HepG2 (cell line): ENCODE measurements at regions not wholly inside any gene's neighbourhood (a gene's known extent, or its start where the extent isn't known, plus 50 kb on each side); places are given as distances from the start of the nearest gene placed in this dataset.

ENCODE experiments used
- ATAC-seq: fragments of 200-7000 bp; cut with Tn5 transposase; 3 replicates; pipeline ENCODE4 v1.9.1; 2020; ENCODE audit warnings: mild to moderate bottlenecking, moderate library complexity
- BruUV-seq: library from RNA; stranded (reverse); fragments of 400-500 nt; replicated peaks from 2 replicates; lab custom pipeline; 2021; lab: Mats Ljungman, UMichigan
- CTCF ChIA-PET: fragments of 300-600 bp; formaldehyde crosslinking; extraction: SDS; loops from one replicate; lab custom pipeline; 2021; ENCODE audit warnings: low total read pairs, inconsistent platforms, low intra/inter-chr PET ratio; lab: Yijun Ruan, JAX
- POLR2A ChIA-PET: fragments of 350-600 bp; sonication (Branson Sonifier 250); formaldehyde crosslinking; loops from one replicate; lab custom pipeline; 2020; ENCODE audit warnings: antibody characterized with exemption, inconsistent platforms; lab: Yijun Ruan, JAX
- DNase-seq: peaks from one replicate; pipeline ENCODE4 v3.0.0-alpha.2; 2015; ENCODE audit warnings: low spot score
- FAIRE-seq: peaks from 3 replicates; lab custom pipeline; 2011; peaks lifted over from hg19 to GRCh38; lab: Jason Lieb, UNC
- H2AFZ ChIP-seq: one replicate; pipeline ENCODE4 v1.6.1; 2011; ENCODE audit warnings: low read length, inconsistent platforms
- H3K27ac ChIP-seq: fragments of 300-600 bp; 3 replicates; pipeline ENCODE4 v1.8.0; 2011; ENCODE audit warnings: mixed run types, mild to moderate bottlenecking, mixed read lengths, low read length, inconsistent platforms; ENCODE audit not compliant: insufficient read depth; ENCODE audit errors: extremely low read length
- H3K27me3 ChIP-seq, 2 experiments: fragments of 200-600 bp in 1 of 2; 2 replicates in 1 of 2; 3 replicates in 1 of 2; pipeline versions ENCODE4 v1.6.0 to v1.8.0; 2011; ENCODE audit warnings: low read length in 2 of 2, mild to moderate bottlenecking in 2 of 2, moderate library complexity in 2 of 2, inconsistent platforms in 1 of 2; ENCODE audit not compliant: insufficient read depth in 2 of 2, control insufficient read depth in 1 of 2
- H3K36me3 ChIP-seq, 2 experiments: fragments of 200-600 bp in 1 of 2; replicated peaks in 1 of 2; 2 replicates in 1 of 2; 3 replicates in 1 of 2; pipeline versions ENCODE4 v1.5.1 to v1.8.0; 2011; ENCODE audit warnings: low read length in 2 of 2, inconsistent platforms in 1 of 2; ENCODE audit not compliant: insufficient read depth in 2 of 2, control insufficient read depth in 1 of 2
- H3K4me1 ChIP-seq: 2 replicates; pipeline ENCODE4 v1.5.1; 2012; ENCODE audit warnings: low read length, inconsistent platforms; ENCODE audit not compliant: insufficient read depth
- H3K4me2 ChIP-seq: 2 replicates; pipeline ENCODE4 v1.6.0; 2011; ENCODE audit warnings: low read depth, low read length, inconsistent platforms
- H3K4me3 ChIP-seq, 3 experiments: fragments of 200-600 bp in 1 of 3; sonication (generic), shearing (Covaris generic) in 1 of 3; replicated peaks in 1 of 3; 2 replicates each; pipeline ENCODE4 v1.5.1; 2011 to 2016; ENCODE audit warnings: low read length in 3 of 3, inconsistent platforms in 2 of 3, low read depth in 2 of 3, mild to moderate bottlenecking in 2 of 3, control low read depth in 1 of 3, mixed read lengths in 1 of 3; ENCODE audit not compliant: insufficient read depth in 1 of 3
- H3K79me2 ChIP-seq: one replicate; pipeline ENCODE4 v1.6.1; 2011; ENCODE audit warnings: low read length, inconsistent platforms; ENCODE audit not compliant: insufficient read depth
- H3K9ac ChIP-seq: 2 replicates; pipeline ENCODE4 v1.6.0; 2011; ENCODE audit warnings: mild to moderate bottlenecking, low read depth, low read length, inconsistent platforms; ENCODE audit not compliant: insufficient read depth
- H3K9me3 ChIP-seq: 2 replicates; pipeline ENCODE4 v1.5.1; 2012; ENCODE audit warnings: mild to moderate bottlenecking, low read length
- H4K20me1 ChIP-seq: 2 replicates; pipeline ENCODE4 v1.6.0; 2011; ENCODE audit warnings: inconsistent platforms, mild to moderate bottlenecking, low read length, moderate library complexity; ENCODE audit not compliant: insufficient read depth
- ARHGAP35 ChIP-seq: sonication (generic); formaldehyde crosslinking; IDR thresholded peaks from 2 replicates; pipeline ENCODE4 v1.9.0; 2022; ENCODE audit warnings: mild to moderate bottlenecking, inconsistent platforms, moderate library complexity, missing genetic modification reagents, borderline replicate concordance
- FOXA3 ChIP-seq: IDR thresholded peaks from 2 replicates; pipeline ENCODE4 v1.6.1; 2016; ENCODE audit warnings: missing genetic modification reagents, missing compliant biosample characterization
- HMGA1 ChIP-seq: sonication (generic); formaldehyde crosslinking; conservative IDR thresholded peaks from 2 replicates; pipeline ENCODE4 v1.4.0; 2020; ENCODE audit warnings: missing genetic modification reagents
- NR3C1 ChIP-seq: sonication (generic); formaldehyde crosslinking; IDR thresholded peaks from 2 replicates; pipeline ENCODE4 v1.4.0; 2020; ENCODE audit warnings: missing genetic modification reagents
- PPARG ChIP-seq: conservative IDR thresholded peaks from 2 replicates; pipeline ENCODE4 v1.6.1; 2016; ENCODE audit warnings: missing biosample characterization, missing genetic modification reagents
- STAG1 ChIP-seq: sonication (generic); formaldehyde crosslinking; IDR thresholded peaks from 2 replicates; pipeline ENCODE4 v1.4.0; 2020; ENCODE audit warnings: missing genetic modification reagents
- TAF15 ChIP-seq: fragments of 200-400 bp; formaldehyde crosslinking; IDR thresholded peaks from one replicate; pipeline ENCODE4 v1.6.1; 2018; ENCODE audit warnings: mild to moderate bottlenecking, low read depth, low read length; ENCODE audit not compliant: poor library complexity, severe bottlenecking
- XRCC5 ChIP-seq: fragments of 200-400 bp; formaldehyde crosslinking; optimal IDR thresholded peaks from 2 replicates; pipeline ENCODE3; 2017; ENCODE audit warnings: mild to moderate bottlenecking, low read length
- ZNF224 ChIP-seq: sonication (generic); formaldehyde crosslinking; IDR thresholded peaks from 2 replicates; pipeline ENCODE4 v1.5.0; 2020; ENCODE audit warnings: mild to moderate bottlenecking, missing genetic modification reagents
- ZNF337 ChIP-seq: sonication (generic); formaldehyde crosslinking; IDR thresholded peaks from 2 replicates; pipeline ENCODE4 v1.5.1; 2020; ENCODE audit warnings: missing genetic modification reagents, low read depth, mild to moderate bottlenecking, borderline replicate concordance
- ZNF549 ChIP-seq: sonication (generic); formaldehyde crosslinking; IDR thresholded peaks from 2 replicates; pipeline ENCODE4 v1.5.0; 2020; ENCODE audit warnings: missing genetic modification reagents
- ZNF577 ChIP-seq: sonication (generic); formaldehyde crosslinking; IDR thresholded peaks from 2 replicates; pipeline ENCODE4 v1.4.0; 2020; ENCODE audit warnings: mild to moderate bottlenecking, low read depth, missing genetic modification reagents, borderline replicate concordance
- ZNF670 ChIP-seq: sonication (generic); formaldehyde crosslinking; IDR thresholded peaks from 2 replicates; pipeline ENCODE4 v1.8.0; 2022; ENCODE audit warnings: mild to moderate bottlenecking, missing genetic modification reagents, borderline replicate concordance
- ZNF746 ChIP-seq: sonication (generic); formaldehyde crosslinking; IDR thresholded peaks from 2 replicates; pipeline ENCODE4 v1.8.0; 2022; ENCODE audit warnings: mild to moderate bottlenecking, missing genetic modification reagents
- WGBS: methylation state at CpG from one replicate; pipeline ENCODE4 v1.1.6; 2017; ENCODE audit warnings: low lambda C conversion rate; 5-methylcytosine and 5-hydroxymethylcytosine counted together
- in situ Hi-C: cut with HindIII; loops from 2 replicates; pipeline ENCODE4 v1.10.0; 2017; ENCODE audit warnings: low pct_unique_long_range_greater_than_20kb; ENCODE audit not compliant: extremely low pct_ligation_motif_present
- intact Hi-C: fragments of 100-400 bp; cut with micrococcal nuclease; formaldehyde crosslinking; loops from one replicate; pipeline ENCODE4 v1.10.0; 2022; ENCODE audit not compliant: unreplicated experiment
- TF ChIP-seq, protein P1 (sequence below): sonication (generic); formaldehyde crosslinking; IDR thresholded peaks from 2 replicates; pipeline ENCODE4 v1.8.0; 2022; ENCODE audit warnings: mild to moderate bottlenecking, missing genetic modification reagents
- TF ChIP-seq, protein P2 (sequence below): sonication (generic); formaldehyde crosslinking; IDR thresholded peaks from 2 replicates; pipeline ENCODE4 v1.8.1; 2022; ENCODE audit warnings: low read depth, mild to moderate bottlenecking, missing genetic modification reagents
- TF ChIP-seq, protein P3 (sequence below): sonication (generic); formaldehyde crosslinking; IDR thresholded peaks from 2 replicates; pipeline ENCODE4 v1.8.1; 2023; ENCODE audit warnings: mild to moderate bottlenecking, moderate library complexity, missing genetic modification reagents
- TF ChIP-seq, protein P4 (sequence below): sonication (generic); formaldehyde crosslinking; IDR thresholded peaks from 2 replicates; pipeline ENCODE4 v1.4.0; 2020; ENCODE audit warnings: missing genetic modification reagents, borderline replicate concordance

DNA sequence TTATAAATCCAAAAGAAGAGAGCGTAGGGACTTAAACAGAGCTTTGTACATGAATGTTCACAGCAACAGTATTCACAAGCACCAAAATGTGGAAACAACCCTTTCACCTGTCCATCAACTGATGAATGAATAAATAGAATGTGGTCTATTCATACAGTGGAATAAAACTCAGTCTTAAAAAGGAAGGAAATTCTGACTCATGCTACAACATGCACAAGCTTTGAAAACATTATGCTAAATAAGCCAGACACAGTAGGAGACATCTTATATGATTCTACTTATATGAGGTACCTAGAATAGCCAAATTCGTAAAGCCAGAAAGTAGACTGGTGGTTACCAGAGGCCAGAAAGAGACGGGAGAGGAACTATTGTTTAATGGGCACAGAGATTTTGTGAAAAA lies 74.3 kb downstream of the SHANK2 start:
- no peak overlapping the region for H2AFZ ChIP-seq
- ATAC-seq (no peak), DNase-seq (no peak), FAIRE-seq (no peak)
- no peak overlapping the region for H3K4me2 ChIP-seq
- intact Hi-C loops (no loop called here), in situ Hi-C loops (no loop called here)
- no peaks in the 10 kb centered on the region for H3K27me3 ChIP-seq
- peaks cover 10% of the 10 kb centered on the region; the same call in 1 of the 2 replicates for H3K9me3 ChIP-seq
- no peak overlapping the region for H3K27ac ChIP-seq
- peaks cover 70% of the 10 kb centered on the region for H3K79me2 ChIP-seq
- H3K4me3 ChIP-seq: no peak overlapping the region
- ChIA-PET POLR2A (no interaction called here), CTCF (no interaction called here)
- 61% methylated on average over 3 of the region's 3 CpGs for WGBS
- peaks cover 51% of the 10 kb centered on the region for H4K20me1 ChIP-seq
- peaks cover 5 to 19% of the 10 kb centered on the region in 2 experiments; a peak in 4 of 5 replicates for H3K36me3 ChIP-seq
- peaks cover 27% of the 10 kb centered on the region for H3K4me1 ChIP-seq
- H3K9ac ChIP-seq: no peak overlapping the region
- no TSS peak for BruUV-seq
- no peak for TF ChIP-seq TAF15
- TF ChIP-seq, protein P1, sequence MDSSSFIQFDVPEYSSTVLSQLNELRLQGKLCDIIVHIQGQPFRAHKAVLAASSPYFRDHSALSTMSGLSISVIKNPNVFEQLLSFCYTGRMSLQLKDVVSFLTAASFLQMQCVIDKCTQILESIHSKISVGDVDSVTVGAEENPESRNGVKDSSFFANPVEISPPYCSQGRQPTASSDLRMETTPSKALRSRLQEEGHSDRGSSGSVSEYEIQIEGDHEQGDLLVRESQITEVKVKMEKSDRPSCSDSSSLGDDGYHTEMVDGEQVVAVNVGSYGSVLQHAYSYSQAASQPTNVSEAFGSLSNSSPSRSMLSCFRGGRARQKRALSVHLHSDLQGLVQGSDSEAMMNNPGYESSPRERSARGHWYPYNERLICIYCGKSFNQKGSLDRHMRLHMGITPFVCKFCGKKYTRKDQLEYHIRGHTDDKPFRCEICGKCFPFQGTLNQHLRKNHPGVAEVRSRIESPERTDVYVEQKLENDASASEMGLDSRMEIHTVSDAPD (CRISPR knock-in tag): no peak
- TF ChIP-seq, protein P2, sequence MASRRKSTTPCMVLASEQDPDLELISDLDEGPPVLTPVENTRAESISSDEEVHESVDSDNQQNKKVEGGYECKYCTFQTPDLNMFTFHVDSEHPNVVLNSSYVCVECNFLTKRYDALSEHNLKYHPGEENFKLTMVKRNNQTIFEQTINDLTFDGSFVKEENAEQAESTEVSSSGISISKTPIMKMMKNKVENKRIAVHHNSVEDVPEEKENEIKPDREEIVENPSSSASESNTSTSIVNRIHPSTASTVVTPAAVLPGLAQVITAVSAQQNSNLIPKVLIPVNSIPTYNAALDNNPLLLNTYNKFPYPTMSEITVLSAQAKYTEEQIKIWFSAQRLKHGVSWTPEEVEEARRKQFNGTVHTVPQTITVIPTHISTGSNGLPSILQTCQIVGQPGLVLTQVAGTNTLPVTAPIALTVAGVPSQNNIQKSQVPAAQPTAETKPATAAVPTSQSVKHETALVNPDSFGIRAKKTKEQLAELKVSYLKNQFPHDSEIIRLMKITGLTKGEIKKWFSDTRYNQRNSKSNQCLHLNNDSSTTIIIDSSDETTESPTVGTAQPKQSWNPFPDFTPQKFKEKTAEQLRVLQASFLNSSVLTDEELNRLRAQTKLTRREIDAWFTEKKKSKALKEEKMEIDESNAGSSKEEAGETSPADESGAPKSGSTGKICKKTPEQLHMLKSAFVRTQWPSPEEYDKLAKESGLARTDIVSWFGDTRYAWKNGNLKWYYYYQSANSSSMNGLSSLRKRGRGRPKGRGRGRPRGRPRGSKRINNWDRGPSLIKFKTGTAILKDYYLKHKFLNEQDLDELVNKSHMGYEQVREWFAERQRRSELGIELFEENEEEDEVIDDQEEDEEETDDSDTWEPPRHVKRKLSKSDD (CRISPR knock-in tag): no peak
- TF ChIP-seq ARHGAP35 (CRISPR knock-in tag): no peak
- no peak for TF ChIP-seq HMGA1 (CRISPR knock-in tag)
- TF ChIP-seq ZNF337 (CRISPR knock-in tag): no peak
- no peak for TF ChIP-seq STAG1
- TF ChIP-seq FOXA3: no peak
- no peak for TF ChIP-seq ZNF577 (CRISPR knock-in tag)
- TF ChIP-seq, protein P3, sequence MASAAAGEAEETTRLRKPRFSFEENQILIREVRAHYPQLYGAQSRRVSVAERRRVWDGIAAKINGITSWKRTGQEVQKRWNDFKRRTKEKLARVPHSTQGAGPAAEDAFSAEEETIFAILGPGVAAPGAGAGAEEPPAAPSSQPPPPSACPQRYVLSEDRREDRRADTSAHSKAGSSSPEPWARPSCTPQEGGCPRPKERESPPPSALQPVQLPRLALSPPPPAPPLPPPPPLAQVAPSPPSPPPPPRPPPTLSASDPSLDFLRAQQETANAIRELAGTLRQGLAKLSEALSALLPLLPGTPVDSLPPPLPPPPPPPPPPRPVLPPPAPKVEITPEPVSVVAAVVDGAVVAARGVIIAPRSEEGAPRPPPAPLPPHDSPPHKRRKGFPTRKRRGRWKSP (CRISPR knock-in tag): no peak
- no peak for TF ChIP-seq ZNF670 (CRISPR knock-in tag)
- TF ChIP-seq XRCC5: no peak
- no peak for TF ChIP-seq NR3C1
- TF ChIP-seq PPARG (CRISPR knock-in tag): no peak
- TF ChIP-seq, protein P4, sequence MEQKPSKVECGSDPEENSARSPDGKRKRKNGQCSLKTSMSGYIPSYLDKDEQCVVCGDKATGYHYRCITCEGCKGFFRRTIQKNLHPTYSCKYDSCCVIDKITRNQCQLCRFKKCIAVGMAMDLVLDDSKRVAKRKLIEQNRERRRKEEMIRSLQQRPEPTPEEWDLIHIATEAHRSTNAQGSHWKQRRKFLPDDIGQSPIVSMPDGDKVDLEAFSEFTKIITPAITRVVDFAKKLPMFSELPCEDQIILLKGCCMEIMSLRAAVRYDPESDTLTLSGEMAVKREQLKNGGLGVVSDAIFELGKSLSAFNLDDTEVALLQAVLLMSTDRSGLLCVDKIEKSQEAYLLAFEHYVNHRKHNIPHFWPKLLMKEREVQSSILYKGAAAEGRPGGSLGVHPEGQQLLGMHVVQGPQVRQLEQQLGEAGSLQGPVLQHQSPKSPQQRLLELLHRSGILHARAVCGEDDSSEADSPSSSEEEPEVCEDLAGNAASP: no peak
- TF ChIP-seq ZNF549: no peak
- no peak for TF ChIP-seq ZNF746
- no peak for TF ChIP-seq ZNF224 (CRISPR knock-in tag)
